Glutamatergic neuron (in vitro differentiated cells): ENCODE measurements at regions not wholly inside any gene's neighbourhood (a gene's known extent, or its start where the extent isn't known, plus 50 kb on each side); places are given as distances from the start of the nearest gene placed in this dataset.

Source experiments
- DNase-seq: peaks from one replicate; pipeline ENCODE4 v3.0.0; 2022
- H3K27ac Mint-ChIP-seq: one replicate; pipeline ENCODE4 v1.8.0; 2020; ENCODE audit warnings: mild to moderate bottlenecking, mixed read lengths, inconsistent platforms; ENCODE audit not compliant: unreplicated experiment
- H3K27me3 Mint-ChIP-seq: one replicate; pipeline ENCODE4 v1.8.0; 2020; ENCODE audit warnings: mild to moderate bottlenecking, moderate library complexity, mixed read lengths, inconsistent platforms; ENCODE audit not compliant: unreplicated experiment
- H3K36me3 Mint-ChIP-seq: one replicate; pipeline ENCODE4 v1.8.0; 2020; ENCODE audit warnings: mild to moderate bottlenecking, mixed read lengths, inconsistent platforms; ENCODE audit not compliant: unreplicated experiment
- H3K4me1 Mint-ChIP-seq: one replicate; pipeline ENCODE4 v1.8.0; 2020; ENCODE audit warnings: mild to moderate bottlenecking, low read depth, mixed read lengths, inconsistent platforms; ENCODE audit not compliant: unreplicated experiment
- H3K4me3 Mint-ChIP-seq: one replicate; pipeline ENCODE4 v1.8.0; 2020; ENCODE audit warnings: mild to moderate bottlenecking, mixed read lengths, inconsistent platforms; ENCODE audit not compliant: unreplicated experiment
- H3K9me3 Mint-ChIP-seq: one replicate; pipeline ENCODE4 v1.8.0; 2020; ENCODE audit warnings: mild to moderate bottlenecking, moderate library complexity, mixed read lengths, inconsistent platforms; ENCODE audit not compliant: unreplicated experiment
- TF ChIP-seq, protein P1 (sequence below): fragments of 200-600 bp; sonication (generic); IDR thresholded peaks from one replicate; pipeline ENCODE4 v1.5.0; 2021; ENCODE audit not compliant: partially characterized antibody, unreplicated experiment

- H3K9me3 Mint-ChIP-seq = peaks cover 4% of the 10 kb centered on the region
- no peaks in the 10 kb centered on the region for H3K36me3 Mint-ChIP-seq
- H3K27ac Mint-ChIP-seq = no peak overlapping the region
- DNase-seq = no peak
- TF ChIP-seq, protein P1, sequence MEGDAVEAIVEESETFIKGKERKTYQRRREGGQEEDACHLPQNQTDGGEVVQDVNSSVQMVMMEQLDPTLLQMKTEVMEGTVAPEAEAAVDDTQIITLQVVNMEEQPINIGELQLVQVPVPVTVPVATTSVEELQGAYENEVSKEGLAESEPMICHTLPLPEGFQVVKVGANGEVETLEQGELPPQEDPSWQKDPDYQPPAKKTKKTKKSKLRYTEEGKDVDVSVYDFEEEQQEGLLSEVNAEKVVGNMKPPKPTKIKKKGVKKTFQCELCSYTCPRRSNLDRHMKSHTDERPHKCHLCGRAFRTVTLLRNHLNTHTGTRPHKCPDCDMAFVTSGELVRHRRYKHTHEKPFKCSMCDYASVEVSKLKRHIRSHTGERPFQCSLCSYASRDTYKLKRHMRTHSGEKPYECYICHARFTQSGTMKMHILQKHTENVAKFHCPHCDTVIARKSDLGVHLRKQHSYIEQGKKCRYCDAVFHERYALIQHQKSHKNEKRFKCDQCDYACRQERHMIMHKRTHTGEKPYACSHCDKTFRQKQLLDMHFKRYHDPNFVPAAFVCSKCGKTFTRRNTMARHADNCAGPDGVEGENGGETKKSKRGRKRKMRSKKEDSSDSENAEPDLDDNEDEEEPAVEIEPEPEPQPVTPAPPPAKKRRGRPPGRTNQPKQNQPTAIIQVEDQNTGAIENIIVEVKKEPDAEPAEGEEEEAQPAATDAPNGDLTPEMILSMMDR = no peak
- no peak overlapping the region for H3K4me3 Mint-ChIP-seq
- H3K4me1 Mint-ChIP-seq = peaks cover 16% of the 10 kb centered on the region
- H3K27me3 Mint-ChIP-seq = peaks cover 3% of the 10 kb centered on the region
Measured at GRCh38 chr18:42281124-42281523, 326.1 kb downstream of the PIK3C3 start.

- Mint-ChIP-seq H3K27me3 (peaks cover 3% of the 10 kb centered on the region), H3K4me3 (no peak overlapping the region), H3K9me3 (peaks cover 4% of the 10 kb centered on the region), H3K27ac (no peak overlapping the region), H3K4me1 (peaks cover 16% of the 10 kb centered on the region), H3K36me3 (no peaks in the 10 kb centered on the region)
- TF ChIP-seq, protein P1 = no peak
- no peak for DNase-seq
Measured at GRCh38 chr18:42281851-42282250, 326.8 kb downstream of the PIK3C3 start.

DNA sequence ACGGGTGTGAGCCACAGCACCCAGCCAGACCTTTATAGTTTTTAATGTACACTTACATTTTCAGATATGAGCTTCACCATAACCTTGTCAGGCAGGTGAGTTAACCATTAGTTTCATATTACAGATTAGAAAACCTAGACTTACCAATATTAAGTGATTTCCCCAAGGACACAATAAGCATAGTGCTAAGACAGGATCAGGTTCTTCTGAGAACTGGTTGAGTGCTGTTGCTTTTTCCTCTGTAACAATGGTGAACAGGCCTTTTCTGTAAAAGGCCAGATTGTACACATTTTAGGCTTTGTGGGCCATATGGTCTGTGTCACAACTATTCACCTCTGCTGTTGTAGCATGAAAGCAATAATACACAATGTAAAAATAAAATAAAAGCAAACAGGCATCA is 332.0 kb downstream of the PIK3C3 start:
- no peak for DNase-seq
- H3K36me3 Mint-ChIP-seq = no peaks in the 10 kb centered on the region
- H3K9me3 Mint-ChIP-seq = no peaks in the 10 kb centered on the region
- no peak overlapping the region for H3K27ac Mint-ChIP-seq
- H3K27me3 Mint-ChIP-seq = no peaks in the 10 kb centered on the region
- TF ChIP-seq, protein P1 = no peak
- H3K4me3 Mint-ChIP-seq = no peak overlapping the region
- peaks cover 4% of the 10 kb centered on the region for H3K4me1 Mint-ChIP-seq

- TF ChIP-seq, protein P1 = no peak
- Mint-ChIP-seq H3K27me3 (no peaks in the 10 kb centered on the region), H3K4me3 (no peak overlapping the region), H3K4me1 (peaks cover 4% of the 10 kb centered on the region), H3K27ac (no peak overlapping the region), H3K36me3 (peaks cover 4% of the 10 kb centered on the region), H3K9me3 (no peaks in the 10 kb centered on the region)
- DNase-seq = no peak
Measured at GRCh38 chr18:42288129-42288528, 333.1 kb downstream of the PIK3C3 start.

GRCh38 chr18:42289526-42289925 is 334.5 kb downstream of the PIK3C3 start:
- Mint-ChIP-seq H3K4me1 (peaks cover 4% of the 10 kb centered on the region), H3K27me3 (no peaks in the 10 kb centered on the region), H3K27ac (no peak overlapping the region), H3K4me3 (no peak overlapping the region), H3K9me3 (no peaks in the 10 kb centered on the region), H3K36me3 (peaks cover 4% of the 10 kb centered on the region)
- no peak for DNase-seq
- TF ChIP-seq, protein P1 = no peak
